ENCODE measurements at regions not wholly inside any gene's neighbourhood (a gene's known extent, or its start where the extent isn't known, plus 50 kb on each side); places are given as distances from the start of the nearest gene placed in this dataset.

DNA sequence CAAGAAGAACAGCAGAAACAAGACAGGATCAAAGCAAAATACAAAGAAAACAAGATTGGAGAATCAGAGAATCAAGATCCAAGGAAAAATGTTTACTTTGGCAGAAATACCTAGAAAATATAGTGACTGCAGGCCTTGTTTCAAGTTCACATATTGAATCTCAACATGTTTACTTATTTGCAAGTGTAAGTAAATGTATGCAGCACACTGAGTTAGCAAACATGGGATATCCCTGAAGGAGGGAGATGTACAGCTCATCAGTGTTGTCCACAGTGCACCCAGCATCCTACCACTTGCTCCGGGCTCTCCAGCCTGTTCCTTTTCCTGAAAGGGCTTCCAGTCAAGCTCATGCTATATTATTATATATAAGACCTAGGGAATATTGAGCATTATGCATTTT, 319.5 kb downstream of the PRL start:
- Histone ChIP-seq H3K4me2 (ENCODE audit: low read length) (no peak overlapping the region), H3K36me3 (ENCODE audit: insufficient read depth, low read length) (no peaks in the 10 kb centered on the region), H3K9me2 (ENCODE audit: insufficient read depth, low read length) (no peaks in the 10 kb centered on the region), H3K27ac (ENCODE audit: low read depth, low read length, poor library complexity, severe bottlenecking) (no peak overlapping the region), H3K79me2 (ENCODE audit: insufficient read depth, low read depth, low read length) (no peaks in the 10 kb centered on the region), H3K9me3 (ENCODE audit: low read length) (no peaks in the 10 kb centered on the region), H2AFZ (ENCODE audit: low read length) (no peak overlapping the region), H4K20me1 (ENCODE audit: insufficient read depth, low read length) (no peaks in the 10 kb centered on the region), H3K4me1 (ENCODE audit: insufficient read depth, low read length, poor library complexity, severe bottlenecking) (no peaks in the 10 kb centered on the region), H3K4me3 (ENCODE audit: low read depth, low read length, poor library complexity, severe bottlenecking) (no peak overlapping the region)
- no TSS peak for BruUV-seq (replicated peaks)
- DNase-seq (ENCODE audit: low spot score): no peak
- ChIA-PET CTCF (ENCODE audit: unreplicated experiment) (no interaction called here), POLR2A (interaction anchor here (0.9 kb wide), 2 partner anchors 9 to 1694 kb away, joined by 3 read pairs; no protein-coding TSS in a partner anchor)
- intact Hi-C loops (cut with micrococcal nuclease; ENCODE audit: unreplicated experiment): no loop called here
- no peak for TF ChIP-seq CTCF (conservative IDR thresholded peaks at IDR 0.05; ENCODE audit: low read length)
- no peak for TF ChIP-seq EZH2phosphoT487 (IDR thresholded peaks at IDR 0.05; ENCODE audit: borderline replicate concordance, low read depth, low read length)

DNA sequence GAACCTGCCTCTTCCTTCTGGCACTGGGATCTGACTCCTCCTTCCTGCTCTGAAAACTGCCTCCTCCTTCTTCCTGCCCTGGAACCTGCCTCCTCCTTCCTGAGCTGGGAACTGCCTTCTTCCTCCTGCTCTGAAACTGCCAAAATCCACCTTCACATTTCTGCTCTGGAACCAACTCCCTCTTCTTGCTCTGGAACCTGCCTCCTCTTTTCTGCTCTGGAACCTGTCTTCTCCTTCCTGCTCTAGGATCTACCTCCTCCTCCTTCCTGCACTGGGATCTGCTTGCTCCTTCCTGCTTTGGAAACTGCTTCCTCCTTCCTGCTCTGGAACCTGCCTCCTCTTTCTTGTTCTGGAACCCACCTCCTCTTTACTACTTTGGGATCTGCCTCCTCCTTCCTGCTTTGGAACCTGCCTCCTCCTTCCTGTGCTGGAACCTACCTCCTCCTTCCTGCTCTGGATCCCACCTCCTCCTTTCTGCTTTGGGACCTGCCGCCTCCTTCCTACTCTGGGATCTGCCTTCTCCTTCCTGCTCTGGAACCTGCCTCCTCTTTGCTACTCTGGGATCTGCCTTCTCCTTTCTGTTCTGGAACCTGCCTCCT, 315.5 kb downstream of the PRL start:
- H3K4me3 ChIP-seq (ENCODE audit: low read depth, low read length, poor library complexity, severe bottlenecking): no peak overlapping the region
- no TSS peak for BruUV-seq (replicated peaks)
- H4K20me1 ChIP-seq (ENCODE audit: insufficient read depth, low read length): no peaks in the 10 kb centered on the region
- no peaks in the 10 kb centered on the region for H3K9me2 ChIP-seq (ENCODE audit: insufficient read depth, low read length)
- no peaks in the 10 kb centered on the region for H3K36me3 ChIP-seq (ENCODE audit: insufficient read depth, low read length)
- H3K27ac ChIP-seq (ENCODE audit: low read depth, low read length, poor library complexity, severe bottlenecking): no peak overlapping the region
- ChIA-PET CTCF (ENCODE audit: unreplicated experiment) (no interaction called here), POLR2A (no interaction called here)
- TF ChIP-seq CTCF (conservative IDR thresholded peaks at IDR 0.05; ENCODE audit: low read length): no peak
- TF ChIP-seq EZH2phosphoT487 (IDR thresholded peaks at IDR 0.05; ENCODE audit: borderline replicate concordance, low read depth, low read length): no peak
- no peak overlapping the region for H2AFZ ChIP-seq (ENCODE audit: low read length)
- H3K4me2 ChIP-seq (ENCODE audit: low read length): no peak overlapping the region
- no peak for DNase-seq (ENCODE audit: low spot score)
- intact Hi-C loops (cut with micrococcal nuclease; ENCODE audit: unreplicated experiment): no loop called here
- no peaks in the 10 kb centered on the region for H3K79me2 ChIP-seq (ENCODE audit: insufficient read depth, low read depth, low read length)
- H3K9me3 ChIP-seq (ENCODE audit: low read length): no peaks in the 10 kb centered on the region
- no peaks in the 10 kb centered on the region for H3K4me1 ChIP-seq (ENCODE audit: insufficient read depth, low read length, poor library complexity, severe bottlenecking)

DNA sequence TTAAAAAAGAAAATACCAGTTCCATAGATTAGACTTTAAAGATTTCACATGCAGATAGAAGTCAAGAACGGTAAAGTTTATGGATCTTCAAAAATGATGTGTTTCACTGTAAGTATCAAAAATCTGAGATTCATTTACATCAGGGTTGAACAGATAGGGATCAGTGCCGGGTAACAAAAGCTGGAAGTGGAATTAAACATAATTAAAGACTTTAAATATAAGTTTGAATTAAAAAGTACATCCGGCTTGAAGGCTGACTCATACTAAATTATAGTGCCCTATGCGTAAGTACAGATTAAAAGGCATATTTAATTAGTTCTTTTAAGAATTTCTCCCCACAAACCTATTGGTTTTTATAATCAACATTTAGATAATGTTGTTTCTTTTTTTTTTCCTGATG, 312.7 kb downstream of the PRL start:
- Histone ChIP-seq H2AFZ (ENCODE audit: low read length) (no peak overlapping the region), H3K79me2 (ENCODE audit: insufficient read depth, low read depth, low read length) (no peaks in the 10 kb centered on the region), H3K4me3 (ENCODE audit: low read depth, low read length, poor library complexity, severe bottlenecking) (no peak overlapping the region), H3K4me2 (ENCODE audit: low read length) (no peak overlapping the region), H3K36me3 (ENCODE audit: insufficient read depth, low read length) (no peaks in the 10 kb centered on the region), H4K20me1 (ENCODE audit: insufficient read depth, low read length) (no peaks in the 10 kb centered on the region), H3K27ac (ENCODE audit: low read depth, low read length, poor library complexity, severe bottlenecking) (no peak overlapping the region), H3K4me1 (ENCODE audit: insufficient read depth, low read length, poor library complexity, severe bottlenecking) (no peaks in the 10 kb centered on the region), H3K9me2 (ENCODE audit: insufficient read depth, low read length) (no peaks in the 10 kb centered on the region), H3K9me3 (ENCODE audit: low read length) (no peaks in the 10 kb centered on the region)
- TF ChIP-seq CTCF (conservative IDR thresholded peaks at IDR 0.05; ENCODE audit: low read length) (no peak), EZH2phosphoT487 (IDR thresholded peaks at IDR 0.05; ENCODE audit: borderline replicate concordance, low read depth, low read length) (no peak)
- POLR2A ChIA-PET: interaction anchor here (0.7 to 0.8 kb wide), 4 partner anchors 8 to 1166 kb away, joined by 3 read pairs; no protein-coding TSS in a partner anchor
- no peak for DNase-seq (ENCODE audit: low spot score)
- BruUV-seq (replicated peaks): no TSS peak
- CTCF ChIA-PET (ENCODE audit: unreplicated experiment): no interaction called here
- intact Hi-C loops (cut with micrococcal nuclease; ENCODE audit: unreplicated experiment): no loop called here
